Glutamatergic neuron (in vitro differentiated cells): ENCODE measurements at regions not wholly inside any gene's neighbourhood (a gene's known extent, or its start where the extent isn't known, plus 50 kb on each side); places are given as distances from the start of the nearest gene placed in this dataset.

Source experiments
- DNase-seq: peaks from one replicate; pipeline ENCODE4 v3.0.0; 2022
- H3K27ac Mint-ChIP-seq: one replicate; pipeline ENCODE4 v1.8.0; 2020; ENCODE audit warnings: mild to moderate bottlenecking, mixed read lengths, inconsistent platforms; ENCODE audit not compliant: unreplicated experiment
- H3K27me3 Mint-ChIP-seq: one replicate; pipeline ENCODE4 v1.8.0; 2020; ENCODE audit warnings: mild to moderate bottlenecking, moderate library complexity, mixed read lengths, inconsistent platforms; ENCODE audit not compliant: unreplicated experiment
- H3K36me3 Mint-ChIP-seq: one replicate; pipeline ENCODE4 v1.8.0; 2020; ENCODE audit warnings: mild to moderate bottlenecking, mixed read lengths, inconsistent platforms; ENCODE audit not compliant: unreplicated experiment
- H3K4me1 Mint-ChIP-seq: one replicate; pipeline ENCODE4 v1.8.0; 2020; ENCODE audit warnings: mild to moderate bottlenecking, low read depth, mixed read lengths, inconsistent platforms; ENCODE audit not compliant: unreplicated experiment
- H3K4me3 Mint-ChIP-seq: one replicate; pipeline ENCODE4 v1.8.0; 2020; ENCODE audit warnings: mild to moderate bottlenecking, mixed read lengths, inconsistent platforms; ENCODE audit not compliant: unreplicated experiment
- H3K9me3 Mint-ChIP-seq: one replicate; pipeline ENCODE4 v1.8.0; 2020; ENCODE audit warnings: mild to moderate bottlenecking, moderate library complexity, mixed read lengths, inconsistent platforms; ENCODE audit not compliant: unreplicated experiment
- TF ChIP-seq, protein P1 (sequence below): fragments of 200-600 bp; sonication (generic); IDR thresholded peaks from one replicate; pipeline ENCODE4 v1.5.0; 2021; ENCODE audit not compliant: partially characterized antibody, unreplicated experiment

DNA sequence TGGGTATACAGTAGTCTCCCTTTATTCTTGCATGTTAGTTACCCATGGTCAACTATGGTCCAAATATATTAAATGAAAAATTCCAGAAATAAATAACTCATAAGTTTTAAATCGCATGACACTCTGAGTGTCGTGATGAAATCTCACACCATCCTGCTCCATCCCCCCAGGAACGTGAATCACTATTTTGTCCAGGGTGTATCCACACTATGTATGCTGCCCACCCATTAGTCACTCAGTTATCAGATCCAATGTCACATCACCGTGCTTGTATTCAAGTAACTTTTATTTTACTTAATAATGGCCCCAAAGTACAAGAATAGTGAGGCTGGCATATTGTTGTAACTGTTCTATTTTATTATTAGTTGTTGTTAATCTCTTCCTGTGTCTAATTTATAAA lies 115.8 kb upstream of the SERP2 start:
- H3K9me3 Mint-ChIP-seq = peaks cover 2% of the 10 kb centered on the region
- TF ChIP-seq, protein P1, sequence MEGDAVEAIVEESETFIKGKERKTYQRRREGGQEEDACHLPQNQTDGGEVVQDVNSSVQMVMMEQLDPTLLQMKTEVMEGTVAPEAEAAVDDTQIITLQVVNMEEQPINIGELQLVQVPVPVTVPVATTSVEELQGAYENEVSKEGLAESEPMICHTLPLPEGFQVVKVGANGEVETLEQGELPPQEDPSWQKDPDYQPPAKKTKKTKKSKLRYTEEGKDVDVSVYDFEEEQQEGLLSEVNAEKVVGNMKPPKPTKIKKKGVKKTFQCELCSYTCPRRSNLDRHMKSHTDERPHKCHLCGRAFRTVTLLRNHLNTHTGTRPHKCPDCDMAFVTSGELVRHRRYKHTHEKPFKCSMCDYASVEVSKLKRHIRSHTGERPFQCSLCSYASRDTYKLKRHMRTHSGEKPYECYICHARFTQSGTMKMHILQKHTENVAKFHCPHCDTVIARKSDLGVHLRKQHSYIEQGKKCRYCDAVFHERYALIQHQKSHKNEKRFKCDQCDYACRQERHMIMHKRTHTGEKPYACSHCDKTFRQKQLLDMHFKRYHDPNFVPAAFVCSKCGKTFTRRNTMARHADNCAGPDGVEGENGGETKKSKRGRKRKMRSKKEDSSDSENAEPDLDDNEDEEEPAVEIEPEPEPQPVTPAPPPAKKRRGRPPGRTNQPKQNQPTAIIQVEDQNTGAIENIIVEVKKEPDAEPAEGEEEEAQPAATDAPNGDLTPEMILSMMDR = no peak
- no peaks in the 10 kb centered on the region for H3K27me3 Mint-ChIP-seq
- H3K4me1 Mint-ChIP-seq = peaks cover 13% of the 10 kb centered on the region
- no peak overlapping the region for H3K4me3 Mint-ChIP-seq
- H3K36me3 Mint-ChIP-seq = no peaks in the 10 kb centered on the region
- no peak overlapping the region for H3K27ac Mint-ChIP-seq
- DNase-seq = no peak

DNA sequence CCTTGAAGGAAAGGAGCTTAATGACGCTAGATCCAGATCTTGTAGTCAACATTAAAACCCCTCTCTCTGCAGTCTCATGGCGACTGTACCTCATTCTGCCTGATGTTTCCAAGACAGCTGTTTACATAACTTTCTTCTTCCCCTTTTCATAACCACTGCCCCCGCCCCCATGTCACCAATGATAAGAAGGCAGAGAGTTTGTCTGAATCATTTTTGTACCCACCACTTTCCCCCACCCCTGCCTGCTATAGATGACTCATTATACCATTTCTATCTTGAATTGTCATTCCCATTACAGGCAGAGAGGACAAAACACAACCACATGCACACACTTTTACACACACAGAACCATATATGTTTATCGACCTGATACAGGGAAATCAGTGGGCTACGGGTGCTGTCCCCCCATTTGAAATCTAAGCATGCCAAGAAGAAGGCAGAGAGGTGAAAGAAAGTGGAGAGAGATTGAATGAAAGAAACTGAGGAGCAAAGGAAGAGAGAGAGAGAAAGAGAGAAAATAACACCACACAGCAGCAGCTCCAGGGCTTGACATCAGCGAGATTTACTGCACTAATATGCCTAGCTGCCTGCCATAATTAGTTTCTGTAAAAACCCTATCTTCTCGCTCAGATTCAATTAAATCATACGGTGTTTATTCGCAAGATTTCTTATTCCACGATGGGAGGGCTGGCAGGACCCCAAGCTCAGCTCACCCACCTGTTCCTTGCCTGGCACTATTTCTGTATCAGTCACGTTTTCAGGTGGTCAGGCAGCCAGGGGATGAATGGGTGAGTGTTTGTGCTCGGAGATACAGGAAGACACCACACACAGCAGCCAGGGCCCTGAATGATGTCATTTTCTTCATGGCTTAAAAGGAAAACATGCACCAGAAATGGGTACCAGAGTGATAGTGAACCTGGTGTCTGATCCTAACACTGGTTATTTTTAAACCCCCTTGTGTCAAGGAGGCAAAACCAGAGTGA lies 114.3 kb upstream of the SERP2 start:
- no peak overlapping the region for H3K27ac Mint-ChIP-seq

DNA sequence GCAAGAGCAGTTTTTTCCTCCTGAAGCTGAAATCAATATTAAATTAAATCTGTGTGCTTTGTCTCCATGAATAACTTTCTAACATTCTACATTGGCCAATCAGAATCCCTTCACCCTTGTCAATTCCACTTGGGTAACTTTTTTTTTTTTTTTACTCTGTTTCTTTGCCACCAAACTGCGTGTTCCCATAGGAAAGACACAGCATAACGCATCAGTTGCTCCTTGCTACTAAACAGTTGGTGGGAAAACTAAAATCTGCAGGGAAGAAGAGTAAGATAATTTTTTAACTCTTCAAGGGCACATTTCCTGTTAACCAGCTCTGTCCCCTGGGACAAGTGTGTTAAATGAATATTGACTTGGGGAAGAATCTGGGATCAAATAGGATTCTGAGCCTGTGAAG lies 113.3 kb upstream of the SERP2 start:
- no peak overlapping the region for H3K4me3 Mint-ChIP-seq
- no peaks in the 10 kb centered on the region for H3K27me3 Mint-ChIP-seq
- TF ChIP-seq, protein P1 = no peak
- H3K36me3 Mint-ChIP-seq = no peaks in the 10 kb centered on the region
- H3K9me3 Mint-ChIP-seq = peaks cover 2% of the 10 kb centered on the region
- no peak overlapping the region for H3K27ac Mint-ChIP-seq
- no peak for DNase-seq
- H3K4me1 Mint-ChIP-seq = peaks cover 18% of the 10 kb centered on the region

More for the DNA sequence above, 114.3 kb upstream of the SERP2 start:
- Mint-ChIP-seq H3K4me3 (no peak overlapping the region), H3K36me3 (no peaks in the 10 kb centered on the region), H3K27me3 (no peaks in the 10 kb centered on the region), H3K9me3 (peaks cover 2% of the 10 kb centered on the region), H3K4me1 (peaks cover 18% of the 10 kb centered on the region)
- no peak for DNase-seq
- TF ChIP-seq, protein P1 = no peak

DNA sequence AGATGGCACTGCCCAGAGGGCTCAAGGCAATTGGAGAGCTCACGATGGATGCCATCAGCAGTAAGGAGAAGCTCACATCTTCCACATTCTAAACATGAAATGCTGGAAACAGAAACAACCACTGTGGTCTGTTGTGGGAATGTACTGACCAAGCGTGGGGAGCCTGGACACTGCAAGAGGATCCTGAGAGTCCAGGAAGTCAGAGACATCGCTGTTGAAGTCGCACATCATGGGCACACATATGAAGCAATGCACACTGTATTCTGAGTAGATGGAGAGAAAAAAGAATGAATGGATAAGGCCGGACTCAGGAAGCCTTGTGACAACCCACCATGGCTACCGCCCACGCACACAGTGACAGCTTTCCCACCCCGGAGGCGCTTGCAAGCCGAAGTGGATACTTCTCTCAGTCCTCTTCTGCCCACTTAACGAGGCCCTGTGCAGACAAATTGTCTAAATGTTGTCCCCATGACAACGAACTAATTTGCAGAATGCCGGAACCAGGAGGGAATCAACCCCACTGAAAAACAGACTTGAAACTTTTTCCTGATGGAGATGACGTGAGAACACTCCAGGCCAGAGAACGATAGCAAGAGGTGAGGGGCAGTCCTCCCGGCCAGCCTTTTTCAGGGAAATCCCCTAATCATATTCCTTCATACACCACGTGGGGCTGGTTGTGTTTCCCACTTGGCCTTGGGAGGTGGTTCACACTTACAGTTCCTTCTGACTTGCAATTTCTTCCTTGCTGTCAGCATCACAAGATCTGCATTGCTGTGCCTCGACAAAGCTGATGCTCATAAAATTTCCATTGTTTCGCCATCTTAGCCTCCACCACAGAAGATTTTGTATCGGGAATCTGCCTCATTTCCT lies 109.6 kb upstream of the SERP2 start:
- H3K4me1 Mint-ChIP-seq = peaks cover 21% of the 10 kb centered on the region
- peaks cover 3% of the 10 kb centered on the region for H3K9me3 Mint-ChIP-seq
- TF ChIP-seq, protein P1 = no peak
- no peak for DNase-seq
- H3K36me3 Mint-ChIP-seq = no peaks in the 10 kb centered on the region
- H3K27me3 Mint-ChIP-seq = peaks cover 2% of the 10 kb centered on the region
- H3K4me3 Mint-ChIP-seq = no peak overlapping the region
- no peak overlapping the region for H3K27ac Mint-ChIP-seq
